Muscle layer of duodenum (tissue), 2 donors: ENCODE measurements at regions not wholly inside any gene's neighbourhood (a gene's known extent, or its start where the extent isn't known, plus 50 kb on each side); places are given as distances from the start of the nearest gene placed in this dataset.
A peak's percentile ranks its signal among the peaks of the same experiment; 100 is the strongest.

ENCODE experiments used
- H3K27ac ChIP-seq: one replicate; pipeline ENCODE4 v1.7.0; 2013; ENCODE audit warnings: mild to moderate bottlenecking, low read length
- H3K27me3 ChIP-seq: one replicate; pipeline ENCODE4 v1.7.0; 2013; ENCODE audit warnings: low read depth, mild to moderate bottlenecking, control low read depth, low read length
- H3K36me3 ChIP-seq, 2 donors: one replicate each; pipeline ENCODE4 v1.7.0; 2013; ENCODE audit warnings: low read length in 2 of 2, control low read depth in 1 of 2, mild to moderate bottlenecking in 1 of 2; ENCODE audit not compliant: insufficient read depth in 2 of 2, control insufficient read depth in 1 of 2
- H3K4me1 ChIP-seq, 2 donors: one replicate each; pipeline ENCODE4 v1.7.0; 2013; ENCODE audit warnings: low read length in 2 of 2, mild to moderate bottlenecking in 2 of 2, control low read depth in 1 of 2, moderate library complexity in 1 of 2; ENCODE audit not compliant: insufficient read depth in 2 of 2, control insufficient read depth in 1 of 2
- H3K4me3 ChIP-seq, 2 donors: one replicate each; pipeline ENCODE4 v1.7.0; 2013; ENCODE audit warnings: low read length in 2 of 2, low read depth in 1 of 2, mild to moderate bottlenecking in 1 of 2
- H3K9me3 ChIP-seq, 2 donors: one replicate each; pipeline ENCODE4 v1.7.0; 2013; ENCODE audit warnings: low read length in 2 of 2, control low read depth in 1 of 2, mild to moderate bottlenecking in 1 of 2; ENCODE audit not compliant: control insufficient read depth in 1 of 2
- donor health status: healthy.

DNA sequence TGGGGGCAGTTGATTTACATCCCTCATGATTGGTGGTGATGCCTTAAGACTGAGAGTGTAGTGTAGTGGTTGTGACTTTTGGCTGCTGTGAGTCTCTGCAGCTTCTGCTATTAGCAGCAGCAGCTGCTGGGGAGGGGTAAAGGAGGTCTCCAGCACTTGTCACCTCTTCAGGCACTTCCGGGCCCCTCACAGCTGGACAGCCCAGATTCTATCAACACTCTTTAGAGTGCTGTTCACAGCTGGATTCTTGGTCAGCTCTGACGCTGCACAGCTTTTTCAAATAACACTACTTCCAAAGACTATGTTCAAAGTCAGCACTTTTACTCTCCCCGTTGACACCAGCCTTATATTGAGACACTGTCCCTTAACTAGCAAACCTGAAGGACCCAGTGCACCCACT, 396.0 kb downstream of the MEIS1 start:
- no peaks in the 10 kb centered on the region for H3K9me3 ChIP-seq
- no peaks in the 10 kb centered on the region for H3K27me3 ChIP-seq
- no peaks in the 10 kb centered on the region for H3K4me1 ChIP-seq
- no peak overlapping the region for H3K4me3 ChIP-seq
- no peak overlapping the region for H3K27ac ChIP-seq
- H3K36me3 ChIP-seq = no peaks in the 10 kb centered on the region

DNA sequence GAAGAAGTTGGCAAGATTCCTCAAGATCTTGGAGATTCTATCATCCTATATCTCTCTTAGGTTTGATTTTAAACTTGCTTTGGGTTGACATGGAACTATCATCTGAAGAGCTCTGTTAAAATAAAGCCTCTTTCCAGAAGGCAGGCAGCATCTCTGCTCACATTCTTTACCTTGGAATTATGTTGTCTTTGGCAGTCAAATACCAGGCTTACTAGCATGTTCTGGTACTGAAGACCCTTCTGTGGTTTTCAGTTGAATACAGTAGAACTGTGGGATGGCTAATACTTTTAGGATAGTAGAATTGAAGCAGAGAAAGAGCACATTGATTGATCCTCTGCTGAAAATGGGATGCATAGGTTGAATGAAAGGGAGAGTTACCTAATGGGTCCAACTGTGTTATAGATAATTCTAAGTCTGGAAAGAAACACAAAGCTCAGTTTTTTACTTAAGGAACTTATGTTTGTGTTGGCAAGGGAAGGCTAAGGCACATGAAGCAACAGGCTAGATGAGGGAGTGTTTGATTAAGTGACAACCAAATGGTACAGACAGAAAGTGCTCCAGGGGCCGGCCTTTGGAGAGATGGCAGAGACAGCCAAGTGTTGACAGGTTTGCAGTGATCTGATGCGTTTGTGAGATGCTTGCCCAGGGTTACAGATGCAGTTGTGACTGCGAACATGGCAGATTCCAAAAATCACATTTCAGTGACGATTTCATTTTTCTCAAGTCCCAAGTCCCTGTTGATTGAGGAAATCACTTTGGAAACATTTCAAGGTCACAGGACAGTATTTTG, 397.9 kb downstream of the MEIS1 start:
- H3K4me1 ChIP-seq = no peaks in the 10 kb centered on the region
- no peak overlapping the region for H3K27ac ChIP-seq
- no peaks in the 10 kb centered on the region for H3K27me3 ChIP-seq
- H3K9me3 ChIP-seq = no peaks in the 10 kb centered on the region
- H3K36me3 ChIP-seq = no peaks in the 10 kb centered on the region
- no peak overlapping the region for H3K4me3 ChIP-seq

DNA sequence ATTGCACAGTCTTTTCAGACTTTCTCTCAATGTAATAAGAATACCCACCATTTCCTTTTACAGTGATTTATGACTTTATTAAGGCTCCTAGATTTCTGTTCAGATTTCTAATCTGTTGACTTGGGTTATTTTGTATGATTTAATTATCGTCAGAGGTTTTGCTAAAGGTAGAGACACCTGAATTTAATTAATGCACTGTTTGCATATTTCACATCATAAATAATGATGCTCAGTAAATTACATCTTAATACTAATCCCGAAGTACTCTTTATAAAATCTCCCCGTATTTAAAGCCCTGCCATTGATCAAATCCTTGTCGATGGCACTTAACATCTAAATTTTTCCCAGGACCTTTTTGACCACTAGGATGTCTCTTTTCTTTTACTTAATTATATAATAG, 399.9 kb downstream of the MEIS1 start:
- Histone ChIP-seq H3K27ac (no peak overlapping the region), H3K27me3 (no peaks in the 10 kb centered on the region), H3K36me3 (no peaks in the 10 kb centered on the region), H3K4me1 (no peaks in the 10 kb centered on the region), H3K9me3 (no peaks in the 10 kb centered on the region), H3K4me3 (no peak overlapping the region)

DNA sequence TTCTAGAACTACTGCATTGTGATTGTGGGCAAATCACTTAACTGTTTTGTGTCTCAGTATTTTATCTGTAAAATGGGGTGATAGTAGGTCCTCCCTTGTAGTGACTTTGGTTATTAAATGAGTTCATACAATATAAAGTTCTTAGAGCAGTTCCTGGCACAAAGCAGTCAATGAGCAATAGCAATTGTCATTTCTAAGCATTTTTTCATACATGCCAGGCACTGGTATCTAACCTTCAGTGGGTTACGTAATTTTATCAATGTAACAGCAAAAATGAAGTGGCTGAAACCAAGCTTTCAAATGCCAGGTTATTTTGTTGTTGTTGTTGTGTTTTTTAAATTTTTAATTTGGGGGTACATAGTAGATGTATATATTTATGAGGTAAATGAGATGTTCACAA, 401.9 kb downstream of the MEIS1 start:
- no peak overlapping the region for H3K27ac ChIP-seq
- H3K4me1 ChIP-seq = no peaks in the 10 kb centered on the region
- H3K36me3 ChIP-seq = no peaks in the 10 kb centered on the region
- H3K9me3 ChIP-seq = no peaks in the 10 kb centered on the region
- no peak overlapping the region for H3K4me3 ChIP-seq
- no peaks in the 10 kb centered on the region for H3K27me3 ChIP-seq

DNA sequence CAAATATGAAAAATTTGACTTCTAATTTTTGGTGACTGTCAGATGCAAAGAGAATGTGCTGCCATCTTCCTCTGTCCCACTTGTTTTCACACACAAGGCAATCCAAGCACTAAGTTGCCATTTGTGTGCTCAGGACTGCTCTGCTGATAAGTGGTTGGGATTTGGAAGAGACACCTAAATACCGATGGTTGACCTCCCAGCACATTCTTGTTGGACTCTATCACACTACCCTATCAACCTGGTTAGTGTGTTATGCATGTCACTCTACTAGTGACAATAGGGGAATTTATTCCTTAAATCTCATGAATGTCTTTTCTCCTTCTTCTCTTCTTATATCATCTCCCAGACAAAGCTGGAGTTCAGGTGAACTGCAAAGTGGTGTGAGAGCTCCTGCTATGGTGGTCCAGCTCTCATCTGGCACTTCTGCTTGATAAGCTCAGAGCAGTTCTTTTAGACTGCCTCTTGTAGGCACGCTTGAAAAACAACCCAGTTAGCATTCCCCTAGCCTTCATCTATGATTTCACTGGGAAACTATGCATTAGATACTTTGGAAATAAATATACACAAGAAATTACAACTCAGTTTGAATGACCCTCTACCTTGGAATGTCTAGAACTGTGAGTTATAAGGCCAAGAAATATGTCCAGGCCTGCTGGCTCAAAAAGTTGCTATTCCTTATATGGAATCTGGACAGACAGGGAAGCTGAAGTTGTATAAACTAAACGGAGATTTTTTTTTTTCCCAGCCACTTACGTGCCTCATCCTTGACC, 404.8 kb downstream of the MEIS1 start:
- peak overlapping the region; percentile 82 for H3K27ac ChIP-seq
- no peaks in the 10 kb centered on the region for H3K4me1 ChIP-seq
- H3K27me3 ChIP-seq = no peaks in the 10 kb centered on the region
- no peaks in the 10 kb centered on the region for H3K36me3 ChIP-seq
- H3K9me3 ChIP-seq = no peaks in the 10 kb centered on the region
- H3K4me3 ChIP-seq = no peak overlapping the region

DNA sequence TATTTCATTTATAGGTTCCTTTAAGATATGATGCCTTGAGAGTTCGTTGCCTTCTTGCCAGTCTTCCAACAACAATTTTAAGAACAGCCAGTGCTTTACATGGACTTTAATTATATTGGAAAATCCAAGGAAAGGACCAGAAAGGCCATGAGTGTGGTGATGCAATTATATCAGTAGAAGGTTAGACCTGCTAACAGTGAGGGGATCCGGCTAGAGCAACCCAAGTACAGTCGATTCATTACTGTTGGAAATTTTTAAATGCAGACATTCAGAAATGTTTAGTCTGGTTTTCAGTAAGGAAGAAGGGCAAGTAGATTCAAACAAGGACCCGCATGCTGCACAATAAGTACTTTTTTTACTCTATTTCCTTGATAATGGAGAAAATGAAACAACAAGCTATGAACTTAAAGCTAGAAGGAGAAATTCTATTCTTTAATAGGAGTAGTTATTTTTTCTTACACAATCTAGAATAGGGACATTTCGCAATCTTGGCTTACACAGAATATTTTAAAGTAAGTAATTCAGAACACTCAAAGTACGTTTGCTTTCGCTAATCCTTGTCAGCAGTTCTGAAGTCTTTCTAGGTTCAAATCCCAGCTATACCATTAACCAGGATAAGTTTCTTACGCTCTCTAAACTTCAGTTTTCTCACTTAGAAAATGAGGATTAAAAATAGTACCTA, 405.5 kb downstream of the MEIS1 start:
- peak overlapping the region; percentile 82 for H3K27ac ChIP-seq
- H3K4me1 ChIP-seq = no peaks in the 10 kb centered on the region
- no peak overlapping the region for H3K4me3 ChIP-seq
- no peaks in the 10 kb centered on the region for H3K27me3 ChIP-seq
- no peaks in the 10 kb centered on the region for H3K36me3 ChIP-seq
- H3K9me3 ChIP-seq = no peaks in the 10 kb centered on the region

DNA sequence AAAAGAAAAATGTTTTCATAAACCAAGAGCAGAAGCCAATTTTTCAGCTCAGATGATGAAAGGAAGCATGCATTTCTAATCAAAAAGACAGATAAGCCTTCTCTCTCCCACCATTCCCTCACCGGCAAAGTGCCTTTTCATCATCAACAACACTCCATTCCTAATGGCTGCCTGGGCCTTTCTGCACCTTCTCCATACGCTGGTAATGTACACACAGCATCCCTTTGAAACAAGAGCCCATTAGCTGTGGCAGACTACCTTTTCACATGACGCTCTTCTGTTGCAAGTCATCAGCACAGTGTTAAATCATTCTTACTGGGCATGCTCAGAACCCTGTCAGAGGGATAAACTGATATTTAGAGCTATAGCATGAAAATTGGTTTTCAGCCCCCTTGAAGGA, 408.9 kb downstream of the MEIS1 start:
- H3K4me1 ChIP-seq = no peaks in the 10 kb centered on the region
- no peak overlapping the region for H3K27ac ChIP-seq
- H3K27me3 ChIP-seq = no peaks in the 10 kb centered on the region
- H3K4me3 ChIP-seq = no peak overlapping the region
- H3K9me3 ChIP-seq = no peaks in the 10 kb centered on the region
- no peaks in the 10 kb centered on the region for H3K36me3 ChIP-seq

DNA sequence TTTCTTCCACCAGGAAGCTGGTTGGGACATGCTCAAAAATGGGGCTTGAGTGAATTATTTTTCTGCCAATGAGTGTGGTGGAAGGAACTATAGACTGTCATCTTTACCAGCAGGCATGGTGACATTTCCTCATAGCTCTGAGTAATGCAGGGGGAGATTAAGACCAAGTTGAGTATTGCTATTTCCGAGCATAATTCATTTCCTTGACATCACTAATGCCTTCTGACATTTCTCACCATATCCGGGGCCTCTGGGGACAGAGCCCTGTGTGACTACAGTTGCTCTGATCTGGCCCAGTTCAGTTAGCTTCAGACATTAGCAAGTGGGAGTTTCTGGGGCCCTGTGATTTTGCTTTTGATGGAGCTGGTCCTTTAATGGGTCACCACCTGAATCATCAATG, 410.4 kb downstream of the MEIS1 start:
- Histone ChIP-seq H3K27ac (no peak overlapping the region), H3K36me3 (no peaks in the 10 kb centered on the region), H3K4me3 (no peak overlapping the region), H3K4me1 (peaks cover 0 to 4% of the 10 kb centered on the region in 2 donors), H3K9me3 (no peaks in the 10 kb centered on the region), H3K27me3 (no peaks in the 10 kb centered on the region)

DNA sequence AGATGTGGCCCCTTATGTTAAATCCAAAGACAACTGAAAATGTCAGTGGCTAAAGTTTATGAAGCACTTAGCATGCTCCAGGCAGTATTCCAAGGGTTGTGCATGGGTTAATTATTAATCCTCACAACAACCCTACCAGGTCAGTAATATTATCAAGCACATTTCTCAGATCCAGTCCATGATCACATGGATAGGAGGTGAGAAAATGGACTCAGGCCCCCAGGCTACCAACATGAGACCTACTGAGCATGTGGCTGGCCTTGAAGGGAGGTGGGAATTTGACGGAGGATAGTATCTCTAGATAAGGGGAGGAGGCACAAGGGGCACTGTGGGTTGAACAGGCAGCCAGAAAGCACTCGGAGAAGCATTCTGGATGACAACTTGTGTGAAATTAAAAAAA, 412.0 kb downstream of the MEIS1 start:
- Histone ChIP-seq H3K9me3 (no peaks in the 10 kb centered on the region), H3K4me3 (no peak overlapping the region), H3K4me1 (peaks cover 0 to 16% of the 10 kb centered on the region in 2 donors), H3K27ac (no peak overlapping the region), H3K36me3 (no peaks in the 10 kb centered on the region), H3K27me3 (no peaks in the 10 kb centered on the region)

DNA sequence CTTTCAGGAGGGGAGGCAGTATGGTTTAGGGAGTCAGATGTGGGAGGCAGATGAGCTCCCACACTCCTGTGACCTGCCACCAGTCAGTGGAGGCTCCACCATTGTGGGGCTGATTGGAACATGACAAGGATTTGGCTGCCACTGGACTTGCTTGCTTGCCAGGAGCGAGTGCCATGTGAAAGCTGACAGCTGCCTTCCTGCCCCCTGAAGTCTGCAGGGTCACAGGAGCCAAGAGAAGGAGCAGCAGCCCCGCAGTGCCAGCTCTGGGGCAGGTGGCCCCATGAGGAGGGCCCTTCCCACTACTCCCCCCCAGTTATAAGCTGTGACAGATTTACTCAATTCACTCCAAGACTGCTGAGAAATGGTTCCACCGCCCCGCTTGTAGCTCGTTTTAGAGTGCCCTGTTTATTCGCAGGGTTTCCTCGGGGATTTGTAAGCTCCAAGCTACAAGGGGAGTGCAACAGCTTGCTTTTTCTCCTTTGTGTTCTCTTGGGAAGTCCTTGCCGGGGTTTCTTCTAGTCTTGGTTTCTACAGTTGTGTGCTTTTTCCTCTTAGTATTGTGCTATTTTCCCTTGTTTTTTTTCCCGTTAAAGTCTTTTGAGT, 414.3 kb downstream of the MEIS1 start:
- no peaks in the 10 kb centered on the region for H3K27me3 ChIP-seq
- no peaks in the 10 kb centered on the region for H3K36me3 ChIP-seq
- peaks cover 0 to 16% of the 10 kb centered on the region in 2 donors for H3K4me1 ChIP-seq
- H3K27ac ChIP-seq = no peak overlapping the region
- no peak overlapping the region for H3K4me3 ChIP-seq
- no peaks in the 10 kb centered on the region for H3K9me3 ChIP-seq

DNA sequence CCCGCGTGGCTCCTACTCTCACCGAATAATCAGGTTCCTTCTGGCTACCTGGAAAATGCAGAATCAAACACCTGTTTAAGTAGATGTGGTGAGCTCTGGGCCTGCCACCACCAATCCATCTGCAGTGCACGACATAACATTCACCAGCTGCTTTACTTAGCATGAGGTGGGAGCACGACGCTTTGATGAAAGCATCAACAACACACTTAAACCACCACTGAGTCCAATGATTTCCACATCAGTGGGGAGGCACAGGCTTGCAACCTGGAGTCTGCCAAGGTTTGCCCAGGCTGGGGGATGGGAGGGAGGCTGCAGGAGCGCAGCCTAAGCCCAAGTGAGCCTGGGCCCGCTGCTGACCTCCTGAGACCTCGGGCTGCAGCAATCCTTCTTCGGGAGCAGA, 415.5 kb downstream of the MEIS1 start:
- H3K27ac ChIP-seq = no peak overlapping the region

More for the DNA sequence above, 415.5 kb downstream of the MEIS1 start:
- no peaks in the 10 kb centered on the region for H3K9me3 ChIP-seq
- peaks cover 0 to 16% of the 10 kb centered on the region in 2 donors for H3K4me1 ChIP-seq
- no peaks in the 10 kb centered on the region for H3K27me3 ChIP-seq
- H3K36me3 ChIP-seq = no peaks in the 10 kb centered on the region
- no peak overlapping the region for H3K4me3 ChIP-seq
